ENCODE measurements at regions not wholly inside any gene's neighbourhood (a gene's known extent, or its start where the extent isn't known, plus 50 kb on each side); places are given as distances from the start of the nearest gene placed in this dataset.

- TF ChIP-seq, protein P1, sequence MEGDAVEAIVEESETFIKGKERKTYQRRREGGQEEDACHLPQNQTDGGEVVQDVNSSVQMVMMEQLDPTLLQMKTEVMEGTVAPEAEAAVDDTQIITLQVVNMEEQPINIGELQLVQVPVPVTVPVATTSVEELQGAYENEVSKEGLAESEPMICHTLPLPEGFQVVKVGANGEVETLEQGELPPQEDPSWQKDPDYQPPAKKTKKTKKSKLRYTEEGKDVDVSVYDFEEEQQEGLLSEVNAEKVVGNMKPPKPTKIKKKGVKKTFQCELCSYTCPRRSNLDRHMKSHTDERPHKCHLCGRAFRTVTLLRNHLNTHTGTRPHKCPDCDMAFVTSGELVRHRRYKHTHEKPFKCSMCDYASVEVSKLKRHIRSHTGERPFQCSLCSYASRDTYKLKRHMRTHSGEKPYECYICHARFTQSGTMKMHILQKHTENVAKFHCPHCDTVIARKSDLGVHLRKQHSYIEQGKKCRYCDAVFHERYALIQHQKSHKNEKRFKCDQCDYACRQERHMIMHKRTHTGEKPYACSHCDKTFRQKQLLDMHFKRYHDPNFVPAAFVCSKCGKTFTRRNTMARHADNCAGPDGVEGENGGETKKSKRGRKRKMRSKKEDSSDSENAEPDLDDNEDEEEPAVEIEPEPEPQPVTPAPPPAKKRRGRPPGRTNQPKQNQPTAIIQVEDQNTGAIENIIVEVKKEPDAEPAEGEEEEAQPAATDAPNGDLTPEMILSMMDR (IDR thresholded peaks at IDR 0.05; ENCODE audit: low read depth, low read length, missing control alignments), result no peak
- no peak for DNase-seq (ENCODE audit: low read depth)
- no peak overlapping the region for H3K4me3 ChIP-seq (ENCODE audit: low read depth, low read length)
Measured at GRCh38 chr9:11269036-11269435, 656.2 kb upstream of the PTPRD start.

DNA sequence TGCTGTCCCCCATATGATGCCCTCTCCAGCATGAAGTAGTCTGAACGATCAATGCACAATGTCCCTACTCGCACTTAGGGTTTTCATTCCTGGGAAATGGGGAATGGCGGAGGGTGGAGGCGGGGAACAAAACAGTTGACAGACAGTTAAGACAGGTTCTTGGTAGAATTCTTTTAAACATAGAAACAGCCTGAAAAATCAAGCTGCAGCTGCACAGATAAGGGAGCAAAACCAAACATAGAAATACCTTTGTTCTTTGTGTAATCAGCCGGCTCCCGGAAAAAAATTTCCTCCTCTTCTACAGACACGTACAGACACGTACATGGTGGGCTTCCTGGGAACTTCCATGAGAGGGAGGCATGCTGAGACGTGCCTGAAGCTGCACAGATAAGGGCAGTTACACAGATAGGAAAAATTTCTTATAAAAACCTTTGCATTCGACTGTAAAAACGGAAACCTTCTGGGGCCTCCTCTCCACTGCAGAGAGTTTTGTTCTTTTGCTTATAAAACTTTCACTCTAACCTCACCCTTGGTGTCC, 662.4 kb upstream of the PTPRD start:
- TF ChIP-seq, protein P1 (IDR thresholded peaks at IDR 0.05; ENCODE audit: low read depth, low read length, missing control alignments), result no peak
- DNase-seq (ENCODE audit: low read depth), result no peak
- no peak overlapping the region for H3K4me3 ChIP-seq (ENCODE audit: low read depth, low read length)

- H3K4me3 ChIP-seq (ENCODE audit: low read depth, low read length), result no peak overlapping the region
- TF ChIP-seq, protein P1 (IDR thresholded peaks at IDR 0.05; ENCODE audit: low read depth, low read length, missing control alignments), result no peak
- DNase-seq (ENCODE audit: low read depth), result no peak
Measured at GRCh38 chr9:11312966-11313365, 700.2 kb upstream of the PTPRD start.

DNA sequence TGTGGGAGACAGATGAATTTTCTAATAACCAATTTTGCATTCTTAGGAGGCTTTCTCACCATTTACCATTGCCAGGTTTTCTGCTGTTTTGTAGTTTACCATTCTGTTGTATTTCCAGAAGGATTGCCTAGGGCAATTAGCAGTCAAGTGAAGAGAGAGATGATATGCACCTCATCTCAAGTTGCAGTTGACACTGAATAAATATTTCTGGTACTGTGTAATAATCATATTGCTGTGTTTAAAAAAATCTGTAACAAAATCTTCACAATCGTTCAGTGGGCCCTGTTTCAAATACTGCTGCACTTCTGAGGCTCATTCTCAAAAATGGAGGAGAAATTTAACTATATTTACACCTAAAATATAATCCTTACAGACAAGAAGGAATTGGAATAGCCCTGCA, 706.1 kb upstream of the PTPRD start:
- TF ChIP-seq, protein P1 (IDR thresholded peaks at IDR 0.05; ENCODE audit: low read depth, low read length, missing control alignments), result no peak
- no peak overlapping the region for H3K4me3 ChIP-seq (ENCODE audit: low read depth, low read length)
- DNase-seq (ENCODE audit: low read depth), result no peak

GRCh38 chr9:11319538-11319937, 706.7 kb upstream of the PTPRD start:
- no peak overlapping the region for H3K4me3 ChIP-seq (ENCODE audit: low read depth, low read length)
- DNase-seq (ENCODE audit: low read depth), result no peak
- TF ChIP-seq, protein P1 (IDR thresholded peaks at IDR 0.05; ENCODE audit: low read depth, low read length, missing control alignments), result peak; percentile 27

GRCh38 chr9:11320989-11321388, 708.2 kb upstream of the PTPRD start:
- TF ChIP-seq, protein P1 (IDR thresholded peaks at IDR 0.05; ENCODE audit: low read depth, low read length, missing control alignments), result no peak
- no peak overlapping the region for H3K4me3 ChIP-seq (ENCODE audit: low read depth, low read length)
- DNase-seq (ENCODE audit: low read depth), result no peak

DNA sequence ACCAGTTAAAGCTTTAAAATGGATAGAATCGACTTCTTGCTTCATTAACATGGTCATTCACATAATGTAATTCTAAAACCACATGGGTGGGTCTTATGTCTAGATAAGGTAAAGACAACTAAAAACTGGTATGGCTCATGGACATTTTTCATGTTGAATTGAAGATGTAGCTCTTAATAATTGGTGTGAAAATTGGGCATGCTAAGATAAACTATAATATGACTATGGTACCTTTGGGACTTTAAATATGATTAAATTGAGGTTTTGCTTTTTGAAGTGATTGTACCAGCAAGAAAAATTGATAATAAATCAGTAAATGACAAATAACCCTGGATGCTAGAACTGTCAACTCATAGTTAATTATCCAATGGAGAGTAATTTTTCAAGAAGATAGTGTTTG, 710.7 kb upstream of the PTPRD start:
- no peak overlapping the region for H3K4me3 ChIP-seq (ENCODE audit: low read depth, low read length)
- TF ChIP-seq, protein P1 (IDR thresholded peaks at IDR 0.05; ENCODE audit: low read depth, low read length, missing control alignments), result no peak
- DNase-seq (ENCODE audit: low read depth), result no peak
